MCF 10A (cell line): ENCODE measurements at regions not wholly inside any gene's neighbourhood (a gene's known extent, or its start where the extent isn't known, plus 50 kb on each side); places are given as distances from the start of the nearest gene placed in this dataset.

Source experiments
- BruUV-seq: library from RNA; stranded (reverse); fragments of 400-500 nt; replicated peaks from 2 replicates; lab custom pipeline; 2021; lab: Mats Ljungman, UMichigan
- CTCF ChIA-PET: fragments of 300-600 bp; sonication (Branson Sonifier 250); formaldehyde crosslinking; extraction: SDS; loops from one replicate; lab custom pipeline; 2021; ENCODE audit warnings: antibody characterized with exemption, inconsistent platforms; lab: Yijun Ruan, JAX
- POLR2A ChIA-PET: fragments of 300-600, 350-650 bp; sonication (Branson Sonifier 250); formaldehyde crosslinking; extraction: SDS; loops from one replicate; lab custom pipeline; 2020; ENCODE audit warnings: antibody characterized with exemption, inconsistent platforms; lab: Yijun Ruan, JAX
- DNase-seq: peaks from one replicate; pipeline ENCODE4 v3.0.0-alpha.2; 2018; ENCODE audit not compliant: unreplicated experiment
- H3K27ac Mint-ChIP-seq: one replicate; pipeline ENCODE4 v1.8.0; 2022; ENCODE audit warnings: mild to moderate bottlenecking, low read depth, mixed read lengths; ENCODE audit not compliant: unreplicated experiment
- H3K27me3 Mint-ChIP-seq: one replicate; pipeline ENCODE4 v1.8.0; 2022; ENCODE audit warnings: mixed read lengths; ENCODE audit not compliant: insufficient read depth, unreplicated experiment
- H3K36me3 Mint-ChIP-seq: one replicate; pipeline ENCODE4 v1.8.0; 2022; ENCODE audit warnings: mild to moderate bottlenecking, moderate library complexity, mixed read lengths; ENCODE audit not compliant: insufficient read depth, unreplicated experiment
- H3K4me1 Mint-ChIP-seq: one replicate; pipeline ENCODE4 v1.8.0; 2022; ENCODE audit warnings: mixed read lengths; ENCODE audit not compliant: insufficient read depth, unreplicated experiment
- H3K4me3 Mint-ChIP-seq: one replicate; pipeline ENCODE4 v1.8.0; 2022; ENCODE audit warnings: mild to moderate bottlenecking, moderate library complexity, mixed read lengths; ENCODE audit not compliant: unreplicated experiment
- H3K9me3 Mint-ChIP-seq: one replicate; pipeline ENCODE4 v1.8.0; 2022; ENCODE audit warnings: mixed read lengths; ENCODE audit not compliant: unreplicated experiment
- intact Hi-C: fragments of 100-400 bp; cut with micrococcal nuclease; formaldehyde crosslinking; loops from 2 replicates; pipeline ENCODE4 v1.14.1; 2022
- TF ChIP-seq, protein P1 (sequence below): fragments of 200-600 bp; IDR thresholded peaks from one replicate; pipeline ENCODE4 v1.8.0; 2022; ENCODE audit warnings: antibody characterized with exemption, mild to moderate bottlenecking; ENCODE audit not compliant: unreplicated experiment

DNA sequence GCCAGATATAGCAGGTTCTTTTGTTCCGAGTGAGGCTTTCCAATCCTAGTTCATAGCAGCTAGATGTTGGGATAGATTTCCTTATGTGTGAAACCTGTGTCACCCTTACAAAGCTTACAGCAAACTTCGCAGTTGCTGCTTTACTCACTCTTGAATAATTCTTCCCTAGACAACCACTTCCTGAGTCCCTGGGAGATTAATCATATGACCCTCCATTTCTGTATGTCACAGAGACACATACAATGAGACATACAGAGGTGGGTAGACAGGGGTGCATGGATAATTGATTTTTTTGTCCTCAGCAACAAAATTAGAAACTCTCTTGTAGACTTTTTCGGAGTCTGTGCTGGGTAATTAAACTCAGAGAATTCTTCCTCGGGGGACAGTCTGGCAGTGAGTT is 163.2 kb downstream of the NSUN3 start:
- intact Hi-C loops, result no loop called here
- Mint-ChIP-seq H3K27ac (no peak overlapping the region), H3K4me3 (no peak overlapping the region), H3K4me1 (peaks cover 11% of the 10 kb centered on the region), H3K9me3 (peaks cover 11% of the 10 kb centered on the region), H3K36me3 (no peaks in the 10 kb centered on the region), H3K27me3 (no peaks in the 10 kb centered on the region)
- CTCF ChIA-PET, result interaction anchor here (0.9 kb wide), 2 partner anchors 15 to 24 kb away, joined by 3 to 5 read pairs; no protein-coding TSS in a partner anchor
- no TSS peak for BruUV-seq
- TF ChIP-seq, protein P1, sequence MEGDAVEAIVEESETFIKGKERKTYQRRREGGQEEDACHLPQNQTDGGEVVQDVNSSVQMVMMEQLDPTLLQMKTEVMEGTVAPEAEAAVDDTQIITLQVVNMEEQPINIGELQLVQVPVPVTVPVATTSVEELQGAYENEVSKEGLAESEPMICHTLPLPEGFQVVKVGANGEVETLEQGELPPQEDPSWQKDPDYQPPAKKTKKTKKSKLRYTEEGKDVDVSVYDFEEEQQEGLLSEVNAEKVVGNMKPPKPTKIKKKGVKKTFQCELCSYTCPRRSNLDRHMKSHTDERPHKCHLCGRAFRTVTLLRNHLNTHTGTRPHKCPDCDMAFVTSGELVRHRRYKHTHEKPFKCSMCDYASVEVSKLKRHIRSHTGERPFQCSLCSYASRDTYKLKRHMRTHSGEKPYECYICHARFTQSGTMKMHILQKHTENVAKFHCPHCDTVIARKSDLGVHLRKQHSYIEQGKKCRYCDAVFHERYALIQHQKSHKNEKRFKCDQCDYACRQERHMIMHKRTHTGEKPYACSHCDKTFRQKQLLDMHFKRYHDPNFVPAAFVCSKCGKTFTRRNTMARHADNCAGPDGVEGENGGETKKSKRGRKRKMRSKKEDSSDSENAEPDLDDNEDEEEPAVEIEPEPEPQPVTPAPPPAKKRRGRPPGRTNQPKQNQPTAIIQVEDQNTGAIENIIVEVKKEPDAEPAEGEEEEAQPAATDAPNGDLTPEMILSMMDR, result no peak
- POLR2A ChIA-PET, result no interaction called here
- peak; percentile 23 for DNase-seq

DNA sequence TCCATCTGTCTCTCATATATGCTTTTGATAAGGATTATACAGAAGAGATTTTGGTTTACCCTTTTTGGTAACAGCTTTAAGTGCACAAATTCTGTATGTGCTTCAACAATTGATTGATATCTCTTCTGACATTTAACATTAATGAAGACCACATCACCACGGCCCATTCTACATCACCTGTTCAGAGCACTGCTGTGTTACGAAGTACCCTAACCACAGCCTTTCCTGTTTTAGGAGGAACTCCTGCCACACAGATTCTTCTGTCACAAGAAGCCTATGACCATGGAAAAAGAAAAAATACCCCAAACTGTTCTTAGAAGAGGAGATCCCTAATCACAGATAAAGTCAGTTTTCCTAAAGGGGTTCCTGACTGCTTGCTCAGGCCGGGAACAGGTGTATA is 170.1 kb downstream of the NSUN3 start:
- Mint-ChIP-seq H3K9me3 (no peaks in the 10 kb centered on the region), H3K4me1 (no peaks in the 10 kb centered on the region), H3K36me3 (no peaks in the 10 kb centered on the region), H3K4me3 (no peak overlapping the region), H3K27ac (no peak overlapping the region), H3K27me3 (no peaks in the 10 kb centered on the region)
- ChIA-PET CTCF (interaction anchor here (0.6 to 2.0 kb wide), 8 partner anchors 12 to 1172 kb away, joined by 3 to 11 read pairs (median 4); no protein-coding TSS in a partner anchor), POLR2A (no interaction called here)
- DNase-seq, result no peak
- intact Hi-C loops, result loop anchor here (5.0 kb wide), 1 partner anchor 116 kb away; no protein-coding TSS in a partner anchor
- BruUV-seq, result no TSS peak
- TF ChIP-seq, protein P1, result no peak

DNA sequence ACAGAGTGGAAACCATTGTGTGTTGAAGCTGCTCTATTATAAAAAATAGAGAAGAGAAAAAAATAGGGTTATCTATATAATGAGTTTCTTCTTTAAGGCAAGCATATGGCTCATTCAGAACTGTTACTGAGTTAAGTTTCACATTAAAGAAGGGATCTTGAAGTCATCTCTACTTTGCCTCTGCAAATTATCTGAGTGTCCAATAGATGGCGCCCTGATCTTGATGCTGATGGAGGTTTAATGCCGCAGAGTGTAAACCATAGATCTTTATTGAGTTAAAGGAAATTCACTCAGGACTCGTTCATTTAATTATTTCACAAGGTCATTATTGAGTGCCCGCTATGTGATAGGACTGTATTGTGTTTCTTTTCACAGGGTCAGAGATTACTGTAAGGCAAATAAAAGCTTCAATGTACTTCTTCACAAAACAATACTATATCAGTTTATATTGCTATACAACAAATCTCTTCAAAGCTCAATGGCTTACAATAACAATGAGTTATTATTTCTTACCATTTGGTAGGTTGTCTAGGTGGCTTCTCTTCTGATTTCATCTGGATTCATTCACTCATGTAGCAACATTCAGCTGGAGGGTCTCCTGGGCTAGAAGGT is 171.4 kb downstream of the NSUN3 start:
- H3K4me3 Mint-ChIP-seq, result no peak overlapping the region
- CTCF ChIA-PET, result interaction anchor here (0.5 to 2.0 kb wide), 39 partner anchors 8 to 1198 kb away, joined by 3 to 30 read pairs (median 4); no protein-coding TSS in a partner anchor
- H3K4me1 Mint-ChIP-seq, result no peaks in the 10 kb centered on the region
- POLR2A ChIA-PET, result interaction anchor here (1.0 kb wide), 1 partner anchor 72 kb away, joined by 3 read pairs; no protein-coding TSS in a partner anchor
- DNase-seq, result peak; percentile 55
- H3K36me3 Mint-ChIP-seq, result no peaks in the 10 kb centered on the region
- intact Hi-C loops, result loop anchor here (5.0 kb wide), 1 partner anchor 117 kb away; no protein-coding TSS in a partner anchor
- no peak overlapping the region for H3K27ac Mint-ChIP-seq
- TF ChIP-seq, protein P1, result peak; percentile 45
- no peaks in the 10 kb centered on the region for H3K9me3 Mint-ChIP-seq
- H3K27me3 Mint-ChIP-seq, result no peaks in the 10 kb centered on the region
- BruUV-seq, result no TSS peak

DNA sequence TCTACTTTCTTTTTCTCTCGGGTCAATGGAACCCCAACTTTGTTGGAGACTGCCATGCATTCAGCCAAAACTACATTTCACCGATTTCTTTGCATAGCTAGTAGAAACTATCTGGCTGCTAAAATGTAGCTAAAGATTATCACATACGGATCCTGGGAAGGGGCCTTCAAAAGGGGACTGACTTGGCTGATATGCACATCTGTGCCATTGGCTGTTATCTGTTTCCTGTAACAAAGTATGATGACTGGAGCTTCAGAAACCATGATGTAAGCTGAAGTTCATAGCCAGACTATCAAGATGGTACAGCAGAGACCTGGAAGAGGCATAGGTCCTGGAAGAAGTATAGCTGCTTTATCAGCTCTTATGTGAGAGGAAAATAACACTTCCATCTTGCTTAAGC is 179.1 kb downstream of the NSUN3 start:
- no peak overlapping the region for H3K4me3 Mint-ChIP-seq
- BruUV-seq, result no TSS peak
- H3K27ac Mint-ChIP-seq, result no peak overlapping the region
- no peak for DNase-seq
- ChIA-PET CTCF (interaction anchor here (0.9 to 2.0 kb wide), 3 partner anchors 8 to 127 kb away, joined by 3 to 8 read pairs (median 3); no protein-coding TSS in a partner anchor), POLR2A (interaction anchor here (0.7 kb wide), 1 partner anchor 1270 kb away, joined by 3 read pairs; no protein-coding TSS in a partner anchor)
- TF ChIP-seq, protein P1, result no peak
- no peaks in the 10 kb centered on the region for H3K36me3 Mint-ChIP-seq
- peaks cover 22% of the 10 kb centered on the region for H3K27me3 Mint-ChIP-seq
- no peaks in the 10 kb centered on the region for H3K4me1 Mint-ChIP-seq
- intact Hi-C loops, result no loop called here
- no peaks in the 10 kb centered on the region for H3K9me3 Mint-ChIP-seq
